Erythroblast (primary cell): ENCODE measurements at regions not wholly inside any gene's neighbourhood (a gene's known extent, or its start where the extent isn't known, plus 50 kb on each side); places are given as distances from the start of the nearest gene placed in this dataset.
"Not testable (repeated sequence)": the region's sequence is repeated elsewhere in the genome, so short reads cannot be mapped to it uniquely, and the experiment has no call there.

Source experiments
- GATA1 ChIP-seq: IDR thresholded peaks from 2 replicates; pipeline ENCODE4 v1.6.1; 2011; ENCODE audit warnings: low read depth, mild to moderate bottlenecking, control low read depth, low read length, moderate library complexity
- POLR2A ChIP-seq: IDR thresholded peaks from 2 replicates; pipeline ENCODE4 v1.6.1; 2011; ENCODE audit warnings: mild to moderate bottlenecking, low read length

- not testable (repeated sequence) for TF ChIP-seq POLR2A, GATA1
These were observed 133.6 kb upstream of the NTRK2 start for GRCh38 chr9:84535973-84536372.
